GM21528 (cell line): ENCODE measurements at regions not wholly inside any gene's neighbourhood (a gene's known extent, or its start where the extent isn't known, plus 50 kb on each side); places are given as distances from the start of the nearest gene placed in this dataset.
"Not testable (repeated sequence)": the region's sequence is repeated elsewhere in the genome, so short reads cannot be mapped to it uniquely, and the experiment has no call there.

Source experiments
- ATAC-seq: cut with Tn5 transposase; IDR thresholded peaks from one replicate; pipeline ENCODE4 v1.9.1; 2021; ENCODE audit warnings: mild to moderate bottlenecking, moderate library complexity; ENCODE audit not compliant: unreplicated experiment, low FRiP score

GRCh38 chr5:9766581-9766980, 136.4 kb upstream of the TAS2R1 start:
- ATAC-seq, result no peak

DNA sequence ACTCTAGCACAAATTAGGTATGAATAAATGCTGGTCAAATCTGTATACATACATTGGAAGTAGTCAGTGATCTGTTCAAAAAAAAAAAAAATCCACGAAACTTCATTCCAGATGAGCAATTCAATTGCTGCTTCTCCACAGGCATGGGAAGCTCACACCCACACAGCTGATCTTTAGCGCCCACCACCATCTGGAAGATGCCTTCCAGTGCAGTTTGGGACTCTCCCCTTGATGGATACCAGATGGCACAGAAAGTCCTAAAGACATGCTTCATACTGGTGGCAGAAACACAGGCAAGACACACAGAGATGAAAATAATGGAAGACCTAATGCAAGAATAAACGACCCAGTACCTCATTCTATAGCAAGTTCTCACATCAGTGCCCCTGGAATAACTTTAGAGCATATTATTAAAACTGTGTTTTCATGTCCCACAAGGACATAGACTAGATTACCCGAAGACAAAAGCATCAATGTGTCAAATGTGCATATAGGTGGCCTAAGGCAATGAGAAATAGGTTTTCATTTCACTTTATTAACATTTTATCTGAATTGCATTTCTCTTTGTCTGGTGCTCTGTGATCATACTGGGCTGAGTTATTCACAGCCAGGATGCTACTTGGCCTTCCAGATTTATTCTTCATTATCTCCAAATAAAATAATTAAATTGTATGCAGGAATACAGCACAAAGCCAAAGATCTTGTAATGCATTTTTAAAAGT, 135.4 kb upstream of the TAS2R1 start:
- ATAC-seq, result no peak

DNA sequence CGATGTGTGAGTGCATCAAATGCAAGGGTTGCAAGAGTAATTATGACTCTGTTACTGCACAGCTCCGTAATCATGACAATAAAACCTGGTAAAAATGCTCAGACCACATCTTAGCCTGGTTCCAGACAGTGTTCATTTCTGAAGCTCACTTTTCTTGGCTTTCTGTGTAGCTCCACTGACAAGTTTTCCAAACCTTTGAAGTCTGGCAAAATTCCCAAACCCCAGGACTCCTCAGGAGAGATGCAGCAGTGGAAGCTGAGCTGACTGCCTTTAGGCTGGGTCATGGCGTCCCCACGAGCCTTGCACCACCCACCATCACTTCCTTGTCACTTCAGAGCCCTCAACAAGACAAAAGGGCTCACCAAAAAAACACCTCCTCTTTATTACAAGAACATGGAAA, 131.6 kb upstream of the TAS2R1 start:
- ATAC-seq, result no peak

GRCh38 chr5:9752670-9753069, 122.5 kb upstream of the TAS2R1 start:
- ATAC-seq, result not testable (repeated sequence)

- ATAC-seq, result no peak
These were observed 113.4 kb upstream of the TAS2R1 start for GRCh38 chr5:9743507-9743906.

DNA sequence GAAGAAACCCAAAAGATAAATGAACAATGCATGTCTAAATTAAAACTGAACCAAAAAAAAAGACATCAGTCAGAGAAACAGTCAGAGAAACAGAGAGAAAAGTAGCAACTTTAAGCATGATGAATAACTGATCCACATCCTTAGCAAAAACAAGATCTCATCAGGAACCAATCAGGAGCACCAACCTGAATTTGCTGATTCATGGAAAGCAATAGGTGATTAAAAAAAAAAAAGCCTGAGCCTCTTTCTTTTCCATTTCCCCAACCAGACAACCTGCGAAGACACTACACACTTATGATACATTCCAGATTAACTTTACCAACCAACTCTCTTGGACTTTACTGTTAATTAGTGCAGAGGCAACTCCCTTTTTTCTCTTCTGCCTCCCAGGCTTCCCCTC, 112.7 kb upstream of the TAS2R1 start:
- ATAC-seq, result no peak

GRCh38 chr5:9739135-9739534, 109.0 kb upstream of the TAS2R1 start:
- no peak for ATAC-seq

- no peak for ATAC-seq
These were observed 107.1 kb upstream of the TAS2R1 start for GRCh38 chr5:9737265-9737664.

- ATAC-seq, result no peak
These were observed 103.3 kb upstream of the TAS2R1 start for GRCh38 chr5:9733486-9733885.

DNA sequence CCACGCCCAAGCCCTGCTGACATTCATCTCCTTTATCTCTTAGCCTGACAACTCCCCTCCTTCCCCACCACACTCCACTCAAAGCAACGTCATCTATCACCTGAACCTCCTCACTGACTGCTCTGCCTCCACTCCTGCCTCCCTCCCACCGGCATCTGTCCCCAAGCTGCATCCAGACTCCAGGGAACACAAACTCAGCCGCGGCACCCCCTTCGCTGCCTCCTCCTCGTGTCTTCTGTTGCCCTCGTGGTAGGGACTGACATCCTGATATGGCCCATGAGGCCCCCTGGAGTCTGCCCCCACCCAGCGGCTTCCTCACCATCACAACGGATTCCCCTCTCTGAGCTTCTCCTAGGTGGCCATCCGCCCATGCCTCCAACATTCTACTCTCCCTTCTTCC, 101.0 kb upstream of the TAS2R1 start:
- no peak for ATAC-seq

DNA sequence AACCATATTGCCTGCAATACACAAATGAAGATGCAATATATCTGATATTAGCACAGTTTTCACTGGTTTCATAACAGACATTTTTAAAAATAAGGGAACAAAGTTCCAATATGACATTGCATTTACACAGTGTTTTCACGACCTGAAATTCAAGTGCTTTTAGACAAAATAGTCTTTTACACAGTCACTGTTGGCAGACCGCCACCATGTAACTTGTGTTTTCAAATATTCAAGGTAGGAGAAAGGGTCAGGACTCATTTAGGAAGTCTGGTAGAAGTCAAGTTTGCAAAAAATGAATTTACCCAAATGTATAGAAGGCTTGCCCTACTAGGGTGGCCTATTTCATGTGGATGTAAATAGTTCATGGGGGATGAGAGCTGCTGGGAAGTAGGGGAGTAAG, 98.1 kb upstream of the TAS2R1 start:
- ATAC-seq, result no peak

DNA sequence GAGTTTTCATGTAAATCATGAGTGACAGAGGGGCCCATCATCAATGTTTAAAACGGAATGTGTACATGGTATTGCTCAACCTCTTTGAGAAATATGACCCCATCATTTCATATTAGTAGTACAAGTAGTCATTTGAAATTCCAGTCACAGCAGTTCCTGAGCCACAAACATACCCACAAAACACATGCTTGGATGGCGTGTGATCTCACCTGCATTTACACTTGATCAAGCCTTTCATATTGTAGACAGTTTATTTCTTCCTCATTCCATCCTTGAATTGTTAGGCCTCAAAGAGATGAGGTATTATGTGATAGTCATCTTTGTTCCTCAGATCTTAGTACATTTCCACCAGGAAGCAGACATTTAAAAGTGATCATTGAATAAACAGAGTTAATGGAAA, 96.8 kb upstream of the TAS2R1 start:
- ATAC-seq, result no peak

DNA sequence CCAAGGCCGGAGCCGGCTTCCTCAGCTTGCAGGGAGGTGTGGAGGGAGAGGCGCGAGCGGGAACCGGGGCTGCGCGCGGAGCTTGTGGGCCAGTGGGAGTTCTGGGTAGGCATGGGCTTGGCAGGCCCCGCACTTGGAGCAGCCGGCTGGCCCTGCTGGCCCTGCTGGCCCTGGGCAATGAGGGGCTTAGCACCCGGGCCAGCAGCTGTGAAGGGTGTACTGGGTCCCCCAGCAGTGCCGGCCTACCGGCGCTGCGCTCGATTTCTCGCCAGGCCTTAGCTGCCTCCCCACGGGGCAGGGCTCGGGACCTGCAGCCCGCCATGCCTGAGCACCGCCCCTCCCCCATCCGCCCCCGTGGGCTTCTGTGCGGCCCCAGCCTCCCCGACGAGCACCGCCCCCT, 95.1 kb upstream of the TAS2R1 start:
- ATAC-seq, result not testable (repeated sequence)

DNA sequence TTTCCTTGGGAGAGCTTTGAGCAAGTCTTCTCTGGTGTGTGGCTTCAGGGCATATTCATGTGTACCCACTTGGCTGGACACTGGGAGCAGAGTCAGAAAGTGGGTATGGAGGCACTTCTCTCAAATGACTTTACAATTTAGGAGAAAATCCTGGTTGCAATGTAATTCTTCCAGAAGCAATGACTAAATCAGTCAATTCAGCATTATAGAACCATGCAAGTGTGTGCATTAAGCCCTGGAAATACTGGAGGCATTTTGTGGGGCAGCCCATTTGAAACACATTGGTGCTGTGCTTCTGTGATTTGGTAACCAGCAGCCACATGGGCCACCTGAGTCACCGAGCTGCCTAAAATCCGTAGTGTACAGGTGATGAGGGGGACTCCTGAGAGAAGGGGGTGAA, 94.6 kb upstream of the TAS2R1 start:
- ATAC-seq, result no peak

GRCh38 chr5:9722601-9723180, 92.5 kb upstream of the TAS2R1 start:
- no peak for ATAC-seq

DNA sequence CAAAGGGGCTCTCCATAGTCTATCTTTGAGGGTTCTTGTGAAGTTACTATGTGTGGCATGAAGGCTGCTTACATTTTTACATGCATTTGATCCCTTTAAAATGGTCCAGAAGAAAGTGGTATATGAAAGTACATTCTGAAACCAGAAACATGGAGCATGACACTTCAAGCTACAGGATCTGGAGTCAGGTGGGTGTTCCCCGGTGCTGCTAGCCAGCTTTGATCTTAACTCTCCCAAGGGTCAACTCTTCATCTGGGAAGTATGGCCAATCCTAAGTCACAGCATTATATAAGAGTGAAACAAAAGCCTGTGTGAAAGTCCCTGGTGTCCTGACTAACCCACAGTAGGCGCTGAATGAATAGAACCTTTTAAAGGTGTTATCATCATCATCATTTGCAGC, 91.0 kb upstream of the TAS2R1 start:
- no peak for ATAC-seq

DNA sequence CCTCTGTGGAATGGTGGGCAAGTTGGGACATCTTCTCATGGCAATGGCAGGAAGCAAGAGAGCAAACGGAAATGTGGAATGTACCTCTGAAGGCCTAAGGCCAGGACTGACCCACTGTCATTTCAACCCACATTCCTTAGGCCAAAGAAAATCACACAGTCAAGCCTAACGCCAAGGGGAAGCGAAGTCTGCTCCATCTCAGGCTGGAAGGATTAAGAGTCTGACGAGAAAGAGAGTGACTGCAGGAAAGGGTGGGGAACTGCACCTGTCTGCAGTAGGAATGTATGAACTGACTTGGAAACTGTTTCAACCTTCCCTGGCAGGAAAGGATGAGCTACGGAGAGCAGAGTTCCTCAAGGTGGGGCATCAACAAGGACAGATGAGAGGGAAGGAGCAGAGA, 90.2 kb upstream of the TAS2R1 start:
- no peak for ATAC-seq

- peak; percentile 74 for ATAC-seq
These were observed 86.7 kb upstream of the TAS2R1 start for GRCh38 chr5:9716838-9717281.

DNA sequence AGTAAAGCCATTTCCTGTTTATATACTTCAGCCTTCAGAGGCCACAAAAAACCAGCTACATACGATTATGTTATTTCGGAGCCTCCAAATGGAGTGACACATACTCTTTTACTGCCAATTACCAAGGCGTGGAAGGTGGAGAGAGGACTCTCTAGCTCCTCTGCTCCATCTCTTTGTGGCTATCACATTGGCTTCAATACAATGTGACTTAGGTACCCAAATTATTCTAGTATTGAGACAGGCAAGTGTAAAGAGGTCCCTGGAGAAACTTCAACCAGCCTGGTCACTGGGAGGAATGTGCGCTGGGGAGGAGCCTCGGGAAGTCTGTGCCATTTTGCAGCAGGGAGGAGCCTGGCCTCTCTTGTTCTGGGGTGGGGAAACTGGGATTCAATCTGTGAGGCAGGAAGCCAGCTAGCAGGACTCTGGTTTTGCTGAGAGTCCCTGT, 85.8 kb upstream of the TAS2R1 start:
- no peak for ATAC-seq

DNA sequence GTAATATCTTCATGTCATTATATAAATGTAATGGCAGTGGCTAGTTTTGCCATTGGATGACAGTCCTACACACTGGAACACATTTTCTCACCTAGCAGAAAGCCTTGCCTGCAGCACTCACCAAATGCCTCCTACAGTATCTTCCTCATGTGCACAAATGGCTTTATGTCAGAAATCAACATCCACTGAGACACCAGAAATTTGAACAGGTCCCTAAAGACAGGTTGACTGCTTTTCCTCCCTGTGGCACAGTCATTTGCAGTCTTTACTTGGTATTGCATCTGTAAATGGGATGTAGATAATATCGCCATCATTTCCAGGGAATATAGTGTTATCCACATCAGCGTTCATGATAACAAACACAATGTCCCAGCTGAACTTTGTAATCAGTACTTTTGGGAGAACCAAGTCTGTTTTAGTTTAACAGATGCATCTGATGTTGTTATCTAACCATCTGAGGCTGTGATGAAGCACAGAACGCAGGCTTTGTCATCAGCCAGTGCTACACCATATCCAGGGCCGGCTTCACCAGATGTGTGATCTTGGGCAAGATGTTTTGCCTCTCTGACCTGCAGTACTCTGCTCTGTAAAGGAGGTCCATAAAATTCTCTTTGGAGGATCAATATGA, 83.9 kb upstream of the TAS2R1 start:
- no peak for ATAC-seq

- ATAC-seq, result no peak
These were observed 83.2 kb upstream of the TAS2R1 start for GRCh38 chr5:9713356-9713755.

DNA sequence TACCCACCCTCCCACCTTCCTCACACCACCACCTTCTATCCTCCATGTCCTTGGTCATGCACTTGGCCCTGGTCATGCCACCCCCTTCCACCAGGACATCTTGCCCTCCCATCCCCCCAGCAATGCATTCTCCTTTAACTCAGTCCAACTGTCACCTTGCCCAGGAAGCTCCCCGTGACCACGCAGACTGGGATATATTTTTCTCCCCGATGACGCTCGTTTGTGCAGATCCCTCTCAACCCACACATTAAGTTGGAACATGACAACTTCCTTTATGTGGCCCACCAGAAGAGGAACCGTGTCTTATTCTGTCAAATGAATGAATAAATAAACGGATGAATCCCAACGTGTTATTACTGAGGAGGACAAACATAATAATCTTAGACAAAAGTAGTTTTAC, 82.8 kb upstream of the TAS2R1 start:
- no peak for ATAC-seq
